PC-3 (cell line): ENCODE measurements at regions not wholly inside any gene's neighbourhood (a gene's known extent, or its start where the extent isn't known, plus 50 kb on each side); places are given as distances from the start of the nearest gene placed in this dataset.
"Not testable (repeated sequence)": the region's sequence is repeated elsewhere in the genome, so short reads cannot be mapped to it uniquely, and the experiment has no call there.

Experiments used
- EZH2 ChIP-seq: fragments of 300-600 bp; sonication (generic); IDR thresholded peaks from one replicate; pipeline ENCODE4 v1.6.1; 2017; ENCODE audit warnings: antibody characterized with exemption, mild to moderate bottlenecking, low read length; ENCODE audit not compliant: unreplicated experiment
- TF ChIP-seq, protein P1 (sequence below): fragments of 300-600 bp; sonication (generic); conservative IDR thresholded peaks from 2 replicates; pipeline ENCODE4 v1.5.1; 2017; ENCODE audit warnings: antibody characterized with exemption, low read depth, mild to moderate bottlenecking, low read length

DNA sequence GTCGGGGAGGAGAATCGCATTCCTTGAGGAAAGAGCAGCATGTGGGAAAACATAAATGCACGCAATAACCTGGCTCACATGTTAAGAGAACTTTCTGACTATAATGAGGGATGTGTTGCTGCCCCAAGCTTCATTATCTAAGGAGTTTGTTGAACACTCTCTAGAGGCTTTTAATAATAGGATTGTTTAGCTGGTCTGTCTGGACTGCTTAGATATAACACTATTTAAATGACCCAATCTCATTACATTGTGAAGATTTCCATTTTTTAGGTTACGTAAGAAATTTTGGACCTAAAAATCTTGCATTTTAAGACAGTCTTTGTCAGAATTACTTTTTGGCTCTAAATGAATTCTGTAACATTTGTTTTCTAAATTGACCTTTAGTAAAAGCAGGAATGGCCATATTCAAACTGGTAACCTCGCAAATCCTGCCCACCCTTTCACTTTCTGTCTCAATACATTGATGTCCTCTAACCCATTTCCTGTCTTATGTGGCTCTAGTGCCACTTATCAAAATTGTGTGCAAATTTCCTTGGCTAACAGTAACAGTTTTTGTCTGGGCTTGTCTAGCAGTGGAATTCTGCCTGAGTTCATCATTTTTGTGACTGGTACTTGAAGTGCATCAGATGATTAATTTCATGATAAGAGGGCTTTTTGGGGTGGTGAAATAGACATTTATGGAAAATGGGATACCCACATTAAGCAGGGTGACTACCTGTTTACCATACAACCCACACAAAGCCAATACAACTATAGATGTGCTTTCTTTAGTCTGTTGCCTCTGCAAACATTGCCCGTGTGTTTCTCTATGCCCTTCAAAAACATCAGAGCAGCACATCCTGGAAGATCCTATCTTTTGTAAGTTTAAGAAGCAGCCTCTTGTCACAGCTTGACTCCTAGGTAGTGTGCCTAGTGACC, 61.6 kb upstream of the IKBKE start:
- TF ChIP-seq, protein P1, sequence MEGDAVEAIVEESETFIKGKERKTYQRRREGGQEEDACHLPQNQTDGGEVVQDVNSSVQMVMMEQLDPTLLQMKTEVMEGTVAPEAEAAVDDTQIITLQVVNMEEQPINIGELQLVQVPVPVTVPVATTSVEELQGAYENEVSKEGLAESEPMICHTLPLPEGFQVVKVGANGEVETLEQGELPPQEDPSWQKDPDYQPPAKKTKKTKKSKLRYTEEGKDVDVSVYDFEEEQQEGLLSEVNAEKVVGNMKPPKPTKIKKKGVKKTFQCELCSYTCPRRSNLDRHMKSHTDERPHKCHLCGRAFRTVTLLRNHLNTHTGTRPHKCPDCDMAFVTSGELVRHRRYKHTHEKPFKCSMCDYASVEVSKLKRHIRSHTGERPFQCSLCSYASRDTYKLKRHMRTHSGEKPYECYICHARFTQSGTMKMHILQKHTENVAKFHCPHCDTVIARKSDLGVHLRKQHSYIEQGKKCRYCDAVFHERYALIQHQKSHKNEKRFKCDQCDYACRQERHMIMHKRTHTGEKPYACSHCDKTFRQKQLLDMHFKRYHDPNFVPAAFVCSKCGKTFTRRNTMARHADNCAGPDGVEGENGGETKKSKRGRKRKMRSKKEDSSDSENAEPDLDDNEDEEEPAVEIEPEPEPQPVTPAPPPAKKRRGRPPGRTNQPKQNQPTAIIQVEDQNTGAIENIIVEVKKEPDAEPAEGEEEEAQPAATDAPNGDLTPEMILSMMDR = not testable (repeated sequence)
- not testable (repeated sequence) for TF ChIP-seq EZH2
